GM08714 (cell line): ENCODE measurements at regions not wholly inside any gene's neighbourhood (a gene's known extent, or its start where the extent isn't known, plus 50 kb on each side); places are given as distances from the start of the nearest gene placed in this dataset.
"Not testable (repeated sequence)": the region's sequence is repeated elsewhere in the genome, so short reads cannot be mapped to it uniquely, and the experiment has no call there.

Source experiments
- H3K4me3 ChIP-seq: fragments of 200-500 bp; sonication (Bioruptor generic); 2 replicates; pipeline ENCODE4 v1.5.1; 2014; ENCODE audit warnings: mild to moderate bottlenecking, low read length, inconsistent platforms
- ZNF274 ChIP-seq: IDR thresholded peaks from 2 replicates; pipeline ENCODE4 v1.6.1; 2012; ENCODE audit warnings: mild to moderate bottlenecking, low read depth, low read length

DNA sequence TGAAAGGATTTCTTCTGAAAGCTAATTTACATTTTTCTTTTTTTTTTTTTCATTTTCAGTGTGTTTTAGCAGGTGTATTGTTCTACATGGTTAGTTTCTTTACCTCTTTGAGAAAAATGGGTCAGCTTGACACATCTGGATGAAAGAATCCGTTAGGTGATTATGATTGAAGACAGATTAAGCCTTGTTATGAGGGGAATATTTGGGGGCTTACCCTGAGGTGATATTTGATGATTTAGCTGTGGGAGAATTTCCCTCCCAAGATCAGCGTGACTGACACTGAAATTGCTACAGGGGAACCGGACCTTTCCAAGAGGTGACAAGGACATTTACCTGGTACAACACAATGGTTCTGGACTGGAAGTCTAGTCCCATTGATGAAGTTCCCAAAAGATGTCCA, 147.5 kb downstream of the NFKBIZ start:
- no peak for TF ChIP-seq ZNF274

DNA sequence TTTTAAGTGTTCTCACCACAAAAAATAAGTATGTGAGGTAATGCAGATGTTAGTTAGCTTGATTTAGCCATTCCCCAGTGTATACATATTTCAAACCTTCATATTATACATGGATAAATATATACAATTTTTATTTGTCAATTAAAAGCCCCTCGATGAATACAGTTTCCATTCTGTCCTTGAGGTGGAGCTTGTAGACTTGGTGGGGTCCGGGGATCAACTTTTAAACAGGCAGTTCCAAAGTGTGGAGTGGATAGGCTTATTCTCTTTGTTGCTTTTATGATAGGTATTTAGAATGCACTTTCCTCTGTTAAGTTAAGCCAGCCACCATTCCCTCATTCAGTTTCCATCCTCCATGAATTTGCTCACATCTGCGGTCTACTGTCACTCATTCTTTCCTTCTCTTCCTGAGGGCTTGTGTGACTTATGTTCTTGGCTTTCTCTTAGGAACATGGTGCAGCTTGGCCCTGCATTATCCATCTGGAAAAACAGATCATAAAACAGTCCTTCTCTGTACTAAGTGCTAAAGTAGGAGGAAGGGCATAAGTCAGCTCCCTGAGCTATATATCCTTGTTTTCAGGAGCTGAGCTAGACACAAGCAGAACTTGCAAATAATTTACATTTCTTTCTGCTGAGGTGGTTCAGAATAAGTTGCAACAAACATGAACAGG, 149.1 kb downstream of the NFKBIZ start:
- H3K4me3 ChIP-seq, result no peak overlapping the region
- no peak for TF ChIP-seq ZNF274

More for the DNA sequence above, 147.5 kb downstream of the NFKBIZ start:
- no peak overlapping the region; the same call in 1 of the 2 replicates for H3K4me3 ChIP-seq

DNA sequence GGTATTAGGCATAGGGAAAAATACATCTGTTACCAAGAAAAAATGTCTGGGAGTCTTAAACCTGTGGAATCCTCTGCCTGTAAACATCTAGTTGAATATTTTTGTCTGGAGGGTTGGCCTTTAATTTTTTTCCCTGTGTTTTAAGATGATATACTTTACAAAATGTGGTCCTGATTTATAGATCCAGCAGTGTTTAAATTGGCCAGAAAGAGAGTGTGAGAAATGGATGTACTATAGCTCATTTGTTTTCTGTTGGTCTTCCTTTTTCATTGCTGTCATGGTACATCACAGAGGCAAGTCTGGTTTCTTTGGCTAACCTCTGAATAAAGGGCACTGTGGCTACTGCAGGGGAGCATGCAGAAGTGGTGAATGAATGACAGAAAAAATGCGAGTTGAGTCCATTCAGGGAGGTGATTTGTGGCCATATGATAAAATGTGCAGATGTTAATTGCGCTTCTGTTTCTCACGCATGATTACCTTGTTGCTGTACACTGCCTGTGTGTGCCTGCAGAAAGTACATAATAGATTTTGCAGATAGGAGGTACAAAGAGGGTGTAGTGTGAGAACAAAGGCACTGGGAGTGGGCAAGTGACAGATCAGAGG, 150.0 kb downstream of the NFKBIZ start:
- TF ChIP-seq ZNF274, result no peak
- no peak overlapping the region for H3K4me3 ChIP-seq

DNA sequence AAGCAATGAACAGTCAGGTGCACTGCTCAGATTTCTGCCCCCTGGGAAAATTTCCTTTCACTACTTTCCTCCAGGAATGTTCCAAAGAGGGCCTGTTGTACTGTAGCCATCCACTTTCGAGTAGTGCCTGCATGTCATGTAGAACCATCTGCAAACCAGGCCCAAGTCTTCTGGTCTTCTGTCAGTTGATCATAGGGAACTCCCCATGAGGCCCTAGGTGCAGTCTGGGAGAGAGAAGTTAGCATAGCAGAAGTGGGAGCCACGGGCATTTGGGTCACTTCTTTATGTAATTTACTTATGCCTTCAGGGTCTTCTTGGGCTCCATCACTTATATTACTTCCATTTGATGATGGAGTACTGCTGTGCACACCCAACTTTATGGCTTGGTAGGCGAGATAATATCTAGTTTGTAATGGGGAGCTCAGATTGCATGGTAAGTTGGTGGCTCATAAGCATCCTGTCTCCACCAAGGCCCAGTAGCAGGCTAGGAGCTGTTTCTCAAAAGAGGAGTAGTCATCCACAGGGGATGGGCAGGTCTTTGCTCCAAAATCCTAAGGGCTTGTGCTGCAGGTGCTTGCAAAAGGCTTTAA, 151.4 kb downstream of the NFKBIZ start:
- TF ChIP-seq ZNF274, result no peak
- H3K4me3 ChIP-seq, result no peak overlapping the region

DNA sequence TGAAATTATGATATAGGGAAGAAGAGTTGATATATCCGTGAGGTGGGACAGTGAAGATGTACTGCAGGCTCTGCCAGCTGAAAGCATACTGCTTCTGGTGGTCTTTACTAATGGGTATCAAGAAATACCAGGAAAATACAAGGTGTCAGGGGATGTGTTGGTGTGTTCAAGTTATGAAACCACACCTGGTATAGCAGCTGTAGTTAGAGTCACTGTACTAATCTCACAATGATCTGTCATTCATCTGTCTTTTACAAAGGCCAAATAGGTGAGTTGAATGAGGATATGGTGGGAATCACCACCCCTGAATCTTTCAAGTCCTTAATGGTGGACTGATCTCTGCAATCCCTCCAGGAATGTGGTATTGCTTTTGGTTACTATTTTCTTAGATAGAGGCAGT, 152.7 kb downstream of the NFKBIZ start:
- no peak overlapping the region for H3K4me3 ChIP-seq
- no peak for TF ChIP-seq ZNF274

DNA sequence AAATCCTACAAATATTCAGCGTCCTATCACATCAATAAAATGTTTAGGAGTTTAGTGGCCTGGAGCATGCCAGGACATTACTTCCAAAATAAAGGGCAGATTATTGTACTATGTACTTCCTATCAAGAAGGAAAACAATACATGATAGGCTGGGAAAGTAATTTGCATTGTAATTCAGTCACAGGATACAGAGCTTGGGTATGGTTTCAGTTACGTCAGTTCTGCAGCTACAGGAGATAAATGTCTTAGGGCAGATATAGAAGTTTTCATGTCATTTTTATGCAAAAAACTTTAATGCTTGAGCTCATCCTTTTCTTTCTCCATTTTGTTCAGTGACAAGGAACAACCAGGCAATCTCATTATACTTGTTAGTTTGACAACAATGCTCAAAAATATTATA, 155.2 kb downstream of the NFKBIZ start:
- TF ChIP-seq ZNF274, result no peak
- H3K4me3 ChIP-seq, result no peak overlapping the region

DNA sequence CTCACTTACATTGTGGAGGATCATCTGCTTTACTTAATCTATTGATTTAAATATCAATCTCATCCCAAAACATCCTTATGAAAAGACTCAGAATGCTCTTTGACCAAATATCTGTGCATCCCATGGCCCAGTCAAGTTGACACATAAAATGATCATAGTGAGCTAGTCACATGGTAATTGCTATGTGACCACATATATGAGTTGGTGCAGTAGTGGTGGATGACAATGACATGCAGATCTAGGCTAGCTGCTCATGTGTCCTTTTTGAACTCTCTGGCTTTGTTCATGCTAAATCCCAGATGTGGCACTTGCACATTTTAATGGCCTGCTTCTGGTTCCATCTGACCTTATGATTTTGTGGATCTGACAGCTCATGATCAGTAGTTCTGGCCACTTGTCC, 156.2 kb downstream of the NFKBIZ start:
- no peak for TF ChIP-seq ZNF274
- H3K4me3 ChIP-seq, result no peak overlapping the region

DNA sequence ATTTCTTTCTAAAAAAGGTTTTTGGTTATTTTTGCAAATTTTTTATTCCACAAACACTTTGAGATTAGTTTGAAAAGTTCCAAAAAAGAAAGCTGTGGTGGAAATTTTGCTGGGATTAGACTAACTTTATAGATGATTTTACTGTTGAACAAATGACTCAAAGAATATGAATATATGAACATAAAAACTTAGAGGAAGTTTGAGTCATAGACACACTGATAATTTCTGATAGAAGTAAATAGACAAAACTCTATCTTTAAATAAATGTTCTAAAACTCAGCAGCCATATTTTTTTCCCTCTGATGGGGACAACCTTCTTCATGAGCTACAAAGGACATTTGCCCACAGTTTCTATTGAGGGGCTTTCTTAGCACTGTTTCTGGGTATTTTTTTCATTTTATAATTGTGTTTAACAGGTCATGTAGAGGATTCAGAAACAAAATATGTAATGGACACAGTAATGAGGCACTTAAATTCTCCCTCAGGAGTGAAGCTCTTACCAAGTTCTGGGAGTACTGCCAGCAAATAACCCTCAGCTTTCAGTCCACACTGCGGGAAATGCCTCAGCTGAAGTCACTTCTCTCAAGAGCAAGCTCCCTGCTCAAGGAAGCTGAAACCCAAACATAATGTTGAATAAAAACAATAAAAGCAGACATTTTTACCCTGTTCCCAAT, 157.6 kb downstream of the NFKBIZ start:
- no peak overlapping the region for H3K4me3 ChIP-seq
- TF ChIP-seq ZNF274, result no peak

DNA sequence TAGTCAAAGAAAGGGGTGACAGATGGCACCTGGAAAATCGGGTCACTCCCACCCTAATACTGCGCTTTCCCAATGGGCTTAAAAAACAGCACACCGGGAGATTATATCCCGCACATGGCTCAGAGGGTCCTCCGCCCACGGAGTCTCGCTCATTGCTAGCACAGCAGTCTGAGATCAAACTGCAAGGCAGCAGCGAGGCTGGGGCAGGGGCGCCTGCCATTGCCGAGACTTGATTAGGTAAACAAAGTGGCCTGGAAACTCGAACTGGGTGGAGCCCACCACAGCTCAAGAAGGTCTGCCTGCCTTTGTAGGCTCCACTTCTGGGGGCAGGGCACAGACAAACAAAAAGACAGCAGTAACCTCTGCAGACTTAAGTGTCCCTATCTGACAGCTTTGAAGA, 159.1 kb downstream of the NFKBIZ start:
- not testable (repeated sequence) for H3K4me3 ChIP-seq

DNA sequence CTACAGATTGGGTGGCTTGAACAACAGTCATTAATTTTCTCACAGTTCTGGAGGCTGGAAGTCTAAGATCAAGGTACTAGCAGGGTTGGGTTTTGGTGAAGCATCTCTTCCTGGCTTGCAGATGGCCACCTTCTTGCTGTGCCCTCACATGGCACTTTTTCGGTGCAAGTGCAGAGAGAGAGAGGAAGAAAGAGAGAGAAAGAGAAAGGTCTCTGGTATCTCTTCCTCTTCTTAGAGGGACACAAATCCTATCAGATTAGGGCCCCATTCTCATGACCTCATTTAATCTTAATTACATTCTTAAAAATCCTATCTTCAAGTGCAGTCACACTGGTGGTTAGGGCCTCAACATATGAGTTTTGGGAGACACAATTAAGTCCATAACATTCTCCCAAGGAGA, 167.1 kb downstream of the NFKBIZ start:
- no peak for TF ChIP-seq ZNF274
- H3K4me3 ChIP-seq, result no peak overlapping the region

DNA sequence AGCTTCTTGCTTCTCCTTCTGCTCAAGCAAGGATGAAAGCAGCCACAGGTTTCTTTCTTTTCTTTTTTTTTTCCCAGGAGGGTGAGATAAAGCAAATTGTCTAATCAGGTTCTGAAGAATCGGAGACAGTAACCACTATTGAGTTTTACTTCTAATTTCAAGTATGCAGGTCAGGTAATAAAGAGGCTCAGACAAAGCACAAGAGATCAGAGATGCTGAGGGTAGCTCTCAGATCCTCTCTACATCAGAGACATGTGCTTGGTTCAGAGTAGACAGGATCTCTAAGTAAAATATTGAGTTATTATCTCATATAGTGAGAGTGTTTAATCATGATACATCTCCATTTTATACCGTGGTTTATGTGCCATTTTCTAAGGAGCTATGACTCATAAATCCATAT, 168.5 kb downstream of the NFKBIZ start:
- H3K4me3 ChIP-seq, result no peak overlapping the region
- no peak for TF ChIP-seq ZNF274

DNA sequence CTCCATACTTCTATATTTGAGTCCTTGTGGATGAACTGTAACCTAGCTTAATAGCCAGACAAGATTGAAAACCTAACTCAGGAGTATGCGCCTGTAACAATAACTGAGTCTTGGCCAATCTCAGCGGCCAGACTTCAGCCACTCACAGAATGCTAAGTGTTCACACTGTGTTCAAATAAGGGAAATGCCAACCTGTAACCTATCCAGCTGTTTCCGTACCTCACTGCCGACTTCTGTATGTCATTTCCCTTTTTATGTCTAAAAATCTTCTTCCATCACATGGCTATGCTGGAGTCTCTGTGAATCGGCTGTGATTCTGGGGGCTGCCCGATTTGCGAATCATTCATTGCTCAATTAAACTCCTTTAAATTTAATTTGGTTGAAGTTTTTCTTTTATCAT, 169.2 kb downstream of the NFKBIZ start:
- no peak overlapping the region for H3K4me3 ChIP-seq
- no peak for TF ChIP-seq ZNF274

DNA sequence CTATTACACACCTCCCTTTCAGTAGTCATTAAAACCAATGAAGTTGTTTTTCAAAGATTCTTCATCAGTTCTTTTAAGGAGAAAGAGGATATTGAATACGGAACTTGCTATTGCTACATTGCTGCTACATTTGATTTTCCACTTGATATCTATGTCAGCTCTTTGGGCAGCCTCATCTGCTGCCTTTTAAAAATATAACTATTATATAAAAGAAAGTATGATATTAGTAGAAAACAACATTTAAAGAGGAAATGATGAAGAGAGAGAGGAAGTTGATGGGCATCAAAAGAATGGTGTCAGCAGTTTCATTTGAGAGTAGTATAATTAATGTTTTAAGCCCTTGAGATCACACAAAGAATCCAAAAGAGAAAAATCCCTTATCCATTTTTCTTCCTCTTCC, 171.4 kb downstream of the NFKBIZ start:
- no peak overlapping the region for H3K4me3 ChIP-seq
- no peak for TF ChIP-seq ZNF274

DNA sequence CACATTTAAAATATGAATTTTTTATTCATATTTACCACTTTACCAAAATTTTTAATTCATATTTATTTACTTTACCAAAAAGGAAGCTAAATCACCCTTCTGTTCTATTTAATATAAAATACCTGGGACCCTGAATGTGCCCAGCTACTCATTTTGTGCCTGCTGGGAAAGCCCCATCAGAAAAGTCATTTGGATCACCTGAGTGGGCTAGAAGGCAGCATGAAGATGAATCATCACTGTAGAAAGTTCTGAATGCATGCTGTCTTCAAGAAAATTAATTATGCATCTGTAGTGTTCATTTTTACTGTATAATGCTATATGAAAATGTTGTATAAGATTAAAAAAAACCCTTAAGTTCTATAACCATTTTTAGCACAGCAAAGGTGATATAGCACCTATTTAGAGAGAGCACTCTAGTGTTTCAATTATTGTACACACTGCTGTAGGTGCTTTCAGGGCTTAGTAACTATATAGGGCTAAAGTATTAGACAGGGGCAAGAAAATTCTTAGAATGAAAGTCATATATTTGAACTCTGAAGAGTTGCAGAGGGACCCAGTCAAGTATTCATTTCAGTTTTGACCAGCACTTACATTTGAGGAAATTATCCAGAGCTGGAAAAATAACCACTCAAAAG, 175.1 kb downstream of the NFKBIZ start:
- TF ChIP-seq ZNF274, result no peak
- no peak overlapping the region for H3K4me3 ChIP-seq

DNA sequence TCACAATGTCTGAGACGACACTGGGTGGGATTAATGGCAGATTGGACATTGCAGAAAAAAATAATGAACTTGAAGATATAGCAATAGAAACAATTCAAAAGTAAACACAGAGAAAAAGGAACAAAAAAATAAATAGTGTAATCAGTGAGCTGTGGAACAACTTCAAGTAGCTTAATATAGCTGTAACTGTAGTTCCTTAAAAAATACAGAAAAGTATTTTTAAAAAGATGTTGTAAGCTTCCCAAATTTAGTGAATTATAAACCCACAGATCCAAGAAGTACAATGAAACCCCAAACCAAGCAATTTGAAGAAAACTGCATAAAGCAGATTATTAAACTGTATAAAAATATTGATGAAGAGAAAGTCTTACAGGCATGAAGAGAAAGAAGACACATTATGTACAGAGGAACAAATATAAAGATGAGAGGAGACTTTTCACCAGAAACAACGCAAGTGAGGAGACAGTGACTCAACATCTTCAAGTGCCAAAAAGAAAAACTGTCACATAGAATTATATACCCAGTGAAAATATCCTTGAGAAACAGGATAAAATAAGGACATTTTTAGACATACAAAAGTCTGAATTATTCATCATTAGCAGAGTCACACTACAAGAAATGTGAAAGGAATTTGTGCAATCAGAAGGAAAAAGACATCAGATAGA, 176.4 kb downstream of the NFKBIZ start:
- TF ChIP-seq ZNF274, result no peak
- no peak overlapping the region for H3K4me3 ChIP-seq
